Hepatocyte (in vitro differentiated cells): ENCODE measurements at regions not wholly inside any gene's neighbourhood (a gene's known extent, or its start where the extent isn't known, plus 50 kb on each side); places are given as distances from the start of the nearest gene placed in this dataset.
A peak's percentile ranks its signal among the peaks of the same experiment; 100 is the strongest.

ENCODE experiments used
- DNase-seq: peaks from one replicate; pipeline ENCODE4 v3.0.0-alpha.2; 2016; ENCODE audit warnings: low spot score
- H2AFZ ChIP-seq: fragments of 200-600 bp; sonication (generic); 2 replicates; pipeline ENCODE4 v1.6.0; 2016; ENCODE audit warnings: antibody characterized with exemption, mild to moderate bottlenecking
- H3K27ac ChIP-seq: fragments of 200-600 bp; sonication (generic); 2 replicates; pipeline ENCODE4 v1.5.1; 2016; ENCODE audit warnings: mild to moderate bottlenecking
- H3K27me3 ChIP-seq: fragments of 200-600 bp; sonication (generic); 2 replicates; pipeline ENCODE4 v1.6.1; 2016
- H3K36me3 ChIP-seq: fragments of 200-600 bp; sonication (generic); replicated peaks from 2 replicates; pipeline ENCODE4 v1.5.1; 2016; ENCODE audit warnings: low read depth; ENCODE audit not compliant: insufficient read depth
- H3K4me1 ChIP-seq: fragments of 200-600 bp; sonication (generic); 2 replicates; pipeline ENCODE4 v1.5.1; 2016; ENCODE audit warnings: mild to moderate bottlenecking, moderate library complexity; ENCODE audit not compliant: insufficient read depth
- H3K4me2 ChIP-seq: fragments of 200-600 bp; sonication (generic); 2 replicates; pipeline ENCODE4 v1.6.0; 2016
- H3K4me3 ChIP-seq: fragments of 200-600 bp; sonication (generic); 2 replicates; pipeline ENCODE4 v1.5.1; 2016; ENCODE audit warnings: mild to moderate bottlenecking
- H3K79me2 ChIP-seq: fragments of 200-600 bp; sonication (generic); 2 replicates; pipeline ENCODE4 v1.6.0; 2017; ENCODE audit warnings: mild to moderate bottlenecking
- H3K9me2 ChIP-seq: fragments of 200-600 bp; sonication (generic); replicated peaks from 2 replicates; pipeline ENCODE4 v1.6.0; 2017; ENCODE audit warnings: mild to moderate bottlenecking; ENCODE audit not compliant: insufficient read depth
- H3K9me3 ChIP-seq: fragments of 200-600 bp; sonication (generic); 2 replicates; pipeline ENCODE4 v1.5.1; 2016; ENCODE audit warnings: low read depth, mild to moderate bottlenecking
- H4K20me1 ChIP-seq: fragments of 200-600 bp; sonication (generic); 2 replicates; pipeline ENCODE4 v1.6.0; 2016; ENCODE audit warnings: mild to moderate bottlenecking; ENCODE audit not compliant: insufficient read depth, poor library complexity, severe bottlenecking
- EZH2 ChIP-seq: fragments of 200-600 bp; sonication (generic); IDR thresholded peaks from 2 replicates; pipeline ENCODE4 v1.6.1; 2016; ENCODE audit warnings: antibody characterized with exemption, mild to moderate bottlenecking, borderline replicate concordance
- EZH2phosphoT487 ChIP-seq: fragments of 200-600 bp; sonication (generic); IDR thresholded peaks from one replicate; pipeline ENCODE4 v1.6.1; 2018; ENCODE audit warnings: antibody characterized with exemption, mild to moderate bottlenecking, low read depth, moderate library complexity; ENCODE audit not compliant: unreplicated experiment, severe bottlenecking
- WGBS: methylation state at CpG from one replicate; pipeline ENCODE4 v1.1.6; 2016; ENCODE audit warnings: low lambda C conversion rate; ENCODE audit errors: missing lambda C conversion rate; 5-methylcytosine and 5-hydroxymethylcytosine counted together
- TF ChIP-seq, protein P1 (sequence below): fragments of 200-600 bp; sonication (generic); IDR thresholded peaks from 2 replicates; pipeline ENCODE4 v1.5.1; 2016; ENCODE audit warnings: antibody characterized with exemption, mild to moderate bottlenecking; ENCODE audit not compliant: poor library complexity

DNA sequence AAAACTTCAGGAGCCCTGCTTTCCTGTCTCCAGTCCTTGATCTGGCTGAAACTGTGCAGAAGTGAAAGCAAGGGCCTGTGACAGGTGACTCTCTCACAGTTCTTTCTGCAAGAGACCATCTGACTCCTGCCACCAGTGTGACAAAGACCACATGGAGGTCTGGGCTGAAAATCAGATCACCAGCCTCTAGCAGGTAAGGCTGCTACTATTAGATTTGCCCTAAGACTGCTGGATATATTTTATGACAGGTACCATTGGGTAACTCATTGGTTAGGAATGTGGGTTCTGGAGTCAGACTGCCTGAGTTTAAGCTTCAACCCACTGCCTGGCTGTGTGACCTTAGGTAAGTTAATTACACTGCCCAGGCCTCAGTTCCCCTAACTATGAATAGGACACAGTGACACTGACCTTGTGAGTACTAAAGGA is 163.3 kb upstream of the SLC7A11 start:
- TF ChIP-seq, protein P1, sequence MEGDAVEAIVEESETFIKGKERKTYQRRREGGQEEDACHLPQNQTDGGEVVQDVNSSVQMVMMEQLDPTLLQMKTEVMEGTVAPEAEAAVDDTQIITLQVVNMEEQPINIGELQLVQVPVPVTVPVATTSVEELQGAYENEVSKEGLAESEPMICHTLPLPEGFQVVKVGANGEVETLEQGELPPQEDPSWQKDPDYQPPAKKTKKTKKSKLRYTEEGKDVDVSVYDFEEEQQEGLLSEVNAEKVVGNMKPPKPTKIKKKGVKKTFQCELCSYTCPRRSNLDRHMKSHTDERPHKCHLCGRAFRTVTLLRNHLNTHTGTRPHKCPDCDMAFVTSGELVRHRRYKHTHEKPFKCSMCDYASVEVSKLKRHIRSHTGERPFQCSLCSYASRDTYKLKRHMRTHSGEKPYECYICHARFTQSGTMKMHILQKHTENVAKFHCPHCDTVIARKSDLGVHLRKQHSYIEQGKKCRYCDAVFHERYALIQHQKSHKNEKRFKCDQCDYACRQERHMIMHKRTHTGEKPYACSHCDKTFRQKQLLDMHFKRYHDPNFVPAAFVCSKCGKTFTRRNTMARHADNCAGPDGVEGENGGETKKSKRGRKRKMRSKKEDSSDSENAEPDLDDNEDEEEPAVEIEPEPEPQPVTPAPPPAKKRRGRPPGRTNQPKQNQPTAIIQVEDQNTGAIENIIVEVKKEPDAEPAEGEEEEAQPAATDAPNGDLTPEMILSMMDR = no peak
- TF ChIP-seq EZH2 (no peak), EZH2phosphoT487 (no peak)
- Histone ChIP-seq H3K27me3 (no peaks in the 10 kb centered on the region), H3K9me3 (no peaks in the 10 kb centered on the region), H3K36me3 (no peaks in the 10 kb centered on the region), H3K4me3 (no peak overlapping the region), H3K27ac (peak overlapping the region; percentile 10), H3K4me1 (peaks cover 15% of the 10 kb centered on the region), H4K20me1 (no peaks in the 10 kb centered on the region), H3K9me2 (no peaks in the 10 kb centered on the region), H2AFZ (no peak overlapping the region), H3K79me2 (no peaks in the 10 kb centered on the region), H3K4me2 (peak overlapping the region; percentile 21)
- peak; percentile 17 for DNase-seq

DNA sequence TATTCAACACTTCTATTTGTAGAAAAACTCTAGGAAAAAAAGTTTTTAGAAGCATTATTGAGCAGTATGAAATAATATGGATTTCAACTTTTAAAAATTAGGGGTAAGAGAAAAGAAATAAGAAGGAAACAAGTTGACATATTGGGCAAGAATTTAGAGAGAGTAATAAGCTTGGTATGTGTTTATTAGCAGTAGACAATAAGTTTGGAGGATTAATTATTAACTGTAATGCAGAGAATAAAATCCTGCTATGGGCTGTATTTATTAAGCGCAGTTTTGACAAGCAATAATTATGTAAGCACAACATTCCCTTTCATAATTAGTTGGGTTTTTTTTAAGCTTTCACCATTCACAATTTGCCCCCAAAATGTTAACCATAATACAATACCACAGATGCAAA is 162.7 kb upstream of the SLC7A11 start:
- Histone ChIP-seq H3K9me3 (no peaks in the 10 kb centered on the region), H3K79me2 (no peaks in the 10 kb centered on the region), H3K27me3 (no peaks in the 10 kb centered on the region), H3K27ac (no peak overlapping the region), H2AFZ (no peak overlapping the region), H4K20me1 (no peaks in the 10 kb centered on the region), H3K4me2 (peak overlapping the region; percentile 21), H3K4me1 (peaks cover 15% of the 10 kb centered on the region), H3K36me3 (no peaks in the 10 kb centered on the region), H3K4me3 (no peak overlapping the region), H3K9me2 (no peaks in the 10 kb centered on the region)
- WGBS = 90% methylated on average over 1 of the region's 1 CpG
- no peak for DNase-seq
- TF ChIP-seq EZH2phosphoT487 = no peak
- no peak for TF ChIP-seq EZH2
- TF ChIP-seq, protein P1 = no peak

DNA sequence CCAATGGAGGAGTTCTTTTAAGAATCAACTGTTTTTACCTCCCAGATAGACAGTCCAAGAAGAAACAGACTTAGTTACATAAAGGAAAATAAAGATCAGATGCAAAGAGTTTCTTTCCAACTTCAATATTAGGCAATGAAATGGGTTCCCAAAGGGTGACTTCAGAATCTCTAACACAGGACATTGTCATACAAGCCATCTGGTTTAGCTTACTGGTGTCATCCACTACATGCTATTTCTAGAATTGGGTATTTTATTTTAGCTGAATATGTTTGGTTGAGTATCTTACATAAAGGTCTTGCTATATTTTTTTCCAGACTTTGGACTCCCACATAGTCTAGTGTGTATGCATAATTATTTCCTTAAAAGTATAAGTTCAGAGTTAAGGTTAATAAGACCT is 162.1 kb upstream of the SLC7A11 start:
- Histone ChIP-seq H2AFZ (no peak overlapping the region), H3K9me3 (no peaks in the 10 kb centered on the region), H3K36me3 (no peaks in the 10 kb centered on the region), H3K79me2 (no peaks in the 10 kb centered on the region), H3K27ac (no peak overlapping the region), H3K4me3 (no peak overlapping the region), H3K4me1 (peaks cover 15% of the 10 kb centered on the region), H3K9me2 (no peaks in the 10 kb centered on the region), H3K27me3 (no peaks in the 10 kb centered on the region), H3K4me2 (no peak overlapping the region), H4K20me1 (no peaks in the 10 kb centered on the region)
- TF ChIP-seq EZH2phosphoT487 (no peak), EZH2 (no peak)
- TF ChIP-seq, protein P1 = no peak
- DNase-seq = no peak

DNA sequence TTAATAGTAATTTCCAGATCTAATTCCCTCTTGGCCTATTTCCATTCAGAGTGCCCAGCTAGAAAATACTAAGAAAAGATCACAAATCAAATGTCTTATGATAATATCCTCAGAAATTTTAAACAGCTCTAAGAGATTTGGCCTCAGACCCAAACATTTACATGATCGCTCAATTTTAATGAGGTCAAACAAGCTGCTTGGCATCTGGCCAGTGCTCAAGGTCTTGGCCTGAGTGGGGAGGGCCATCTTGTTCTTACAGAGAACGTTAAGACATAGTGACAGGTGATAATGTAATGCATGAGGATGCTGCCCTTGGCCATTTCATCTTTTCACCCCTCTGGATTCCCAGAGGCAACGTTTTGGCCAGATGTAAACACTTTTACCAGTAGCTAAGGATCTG is 159.2 kb upstream of the SLC7A11 start:
- peak; percentile 6 for DNase-seq
- H3K27me3 ChIP-seq = no peaks in the 10 kb centered on the region
- no peak for TF ChIP-seq EZH2phosphoT487

More for the DNA sequence above, 159.2 kb upstream of the SLC7A11 start:
- no peak overlapping the region for H3K4me2 ChIP-seq
- no peaks in the 10 kb centered on the region for H3K79me2 ChIP-seq
- H4K20me1 ChIP-seq = no peaks in the 10 kb centered on the region
- no peaks in the 10 kb centered on the region for H3K9me3 ChIP-seq
- WGBS = 45% methylated on average over 3 of the region's 3 CpGs
- no peaks in the 10 kb centered on the region for H3K36me3 ChIP-seq
- no peaks in the 10 kb centered on the region for H3K9me2 ChIP-seq
- H3K4me3 ChIP-seq = no peak overlapping the region
- H2AFZ ChIP-seq = no peak overlapping the region
- H3K4me1 ChIP-seq = peaks cover 5% of the 10 kb centered on the region
- no peak overlapping the region for H3K27ac ChIP-seq
